ENCODE measurements at regions not wholly inside any gene's neighbourhood (a gene's known extent, or its start where the extent isn't known, plus 50 kb on each side); places are given as distances from the start of the nearest gene placed in this dataset.
"Not testable (repeated sequence)": the region's sequence is repeated elsewhere in the genome, so short reads cannot be mapped to it uniquely, and the experiment has no call there.

DNA sequence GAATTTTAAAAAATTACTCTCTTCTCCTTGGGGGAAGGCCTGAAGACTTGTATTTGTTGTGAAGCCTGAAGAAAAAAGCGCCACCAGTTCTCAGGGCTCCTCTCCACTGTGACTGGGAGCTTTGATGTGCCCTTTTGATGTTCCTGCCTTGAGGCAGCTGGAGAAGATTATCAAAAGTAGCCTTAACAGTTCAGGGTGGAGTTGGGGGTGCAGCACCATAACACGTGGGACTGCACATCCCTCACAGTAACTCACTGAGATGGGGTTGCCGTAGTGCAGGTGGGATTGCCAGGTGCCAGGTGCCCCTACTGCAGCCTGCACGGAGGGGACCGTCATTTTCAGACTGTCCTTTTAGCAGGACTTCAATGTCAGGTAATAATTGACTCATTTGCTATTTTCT, 474.1 kb downstream of the ETNK1 start:
- H3K27ac Mint-ChIP-seq: no peak overlapping the region
- H3K36me3 Mint-ChIP-seq: no peaks in the 10 kb centered on the region
- H3K4me1 Mint-ChIP-seq: no peaks in the 10 kb centered on the region
- H3K4me3 Mint-ChIP-seq: no peak overlapping the region
- H3K9me3 Mint-ChIP-seq: peaks cover 0 to 17% (median 2%) of the 10 kb centered on the region in 6 donors
- H3K27me3 Mint-ChIP-seq (ENCODE audit: low read depth in 3 of 3): peaks cover 0 to 4% (median 0%) of the 10 kb centered on the region in 3 donors
- no peak for DNase-seq

DNA sequence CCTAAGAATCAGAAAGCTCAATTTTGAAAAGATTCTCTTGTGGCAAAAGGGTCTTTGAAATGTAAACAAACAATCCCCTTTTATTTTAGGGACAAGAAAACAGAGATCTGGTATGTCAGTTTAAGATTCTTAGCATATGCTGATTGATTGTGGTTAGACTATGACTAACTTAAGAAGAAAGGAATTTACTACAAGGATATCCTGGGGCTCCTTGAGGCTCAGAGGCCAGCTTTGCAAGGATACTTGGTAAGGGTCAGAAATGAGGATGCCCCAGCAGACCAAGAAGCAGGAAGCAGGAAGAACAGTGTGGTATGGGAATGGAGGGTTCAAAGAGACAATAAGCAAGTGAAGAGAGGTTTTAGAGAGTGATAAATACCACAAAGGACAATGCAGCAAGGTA, 474.6 kb downstream of the ETNK1 start:
- H3K9me3 Mint-ChIP-seq: peaks cover 0 to 17% (median 3%) of the 10 kb centered on the region in 6 donors
- no peak overlapping the region for H3K27ac Mint-ChIP-seq
- DNase-seq: no peak
- H3K36me3 Mint-ChIP-seq: no peaks in the 10 kb centered on the region
- H3K4me1 Mint-ChIP-seq: no peaks in the 10 kb centered on the region
- peaks cover 0 to 4% (median 0%) of the 10 kb centered on the region in 3 donors for H3K27me3 Mint-ChIP-seq (ENCODE audit: low read depth in 3 of 3)
- H3K4me3 Mint-ChIP-seq: no peak overlapping the region

DNA sequence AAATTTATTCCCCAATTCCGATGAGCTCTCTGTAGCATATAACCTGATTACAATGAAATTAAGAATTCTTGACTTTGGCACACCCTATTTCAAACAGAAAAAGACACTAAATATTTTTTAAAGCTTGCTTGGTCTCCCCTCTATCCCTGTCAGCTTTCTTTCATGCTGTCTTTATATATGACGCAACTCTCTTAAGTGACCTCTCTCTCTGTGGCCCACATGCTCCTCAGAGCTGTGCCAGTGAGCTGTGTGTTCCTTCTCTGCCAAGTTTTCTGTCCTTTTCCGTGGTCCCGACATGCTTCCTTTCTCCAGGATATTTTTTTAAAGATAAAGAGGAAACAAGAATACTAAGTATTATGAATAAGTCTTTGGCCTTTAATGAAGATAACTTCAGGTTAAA, 484.0 kb downstream of the ETNK1 start:
- H3K27me3 Mint-ChIP-seq (ENCODE audit: low read depth in 3 of 3): no peaks in the 10 kb centered on the region
- no peaks in the 10 kb centered on the region for H3K4me1 Mint-ChIP-seq
- H3K4me3 Mint-ChIP-seq: no peak overlapping the region
- no peak for DNase-seq
- peaks cover 0 to 9% (median 2%) of the 10 kb centered on the region in 6 donors for H3K9me3 Mint-ChIP-seq
- no peak overlapping the region for H3K27ac Mint-ChIP-seq
- no peaks in the 10 kb centered on the region for H3K36me3 Mint-ChIP-seq

DNA sequence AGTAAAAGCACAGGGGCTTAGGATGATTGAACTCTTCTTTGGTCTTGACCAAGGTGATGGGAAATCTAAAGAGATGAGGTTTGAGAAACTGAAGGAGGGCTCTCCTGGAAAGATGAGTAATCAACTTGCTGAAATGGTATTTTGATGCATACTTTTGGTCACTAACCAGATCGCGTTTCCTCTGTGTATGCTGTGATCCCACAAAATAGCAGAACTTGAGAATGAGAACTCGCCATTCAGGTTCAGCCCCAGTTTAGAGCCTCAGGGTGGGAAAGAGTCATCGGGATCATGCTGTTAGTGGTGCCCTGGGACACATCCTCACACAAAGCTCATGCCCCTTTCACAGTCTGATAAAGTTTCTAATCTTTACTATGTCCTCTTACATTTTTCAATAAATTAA, 488.8 kb downstream of the ETNK1 start:
- Mint-ChIP-seq H3K27ac (no peak overlapping the region), H3K9me3 (peaks cover 0 to 5% (median 1%) of the 10 kb centered on the region in 6 donors), H3K36me3 (no peaks in the 10 kb centered on the region), H3K4me1 (no peaks in the 10 kb centered on the region), H3K27me3 (ENCODE audit: low read depth in 3 of 3) (no peaks in the 10 kb centered on the region), H3K4me3 (no peak overlapping the region)
- DNase-seq: no peak

DNA sequence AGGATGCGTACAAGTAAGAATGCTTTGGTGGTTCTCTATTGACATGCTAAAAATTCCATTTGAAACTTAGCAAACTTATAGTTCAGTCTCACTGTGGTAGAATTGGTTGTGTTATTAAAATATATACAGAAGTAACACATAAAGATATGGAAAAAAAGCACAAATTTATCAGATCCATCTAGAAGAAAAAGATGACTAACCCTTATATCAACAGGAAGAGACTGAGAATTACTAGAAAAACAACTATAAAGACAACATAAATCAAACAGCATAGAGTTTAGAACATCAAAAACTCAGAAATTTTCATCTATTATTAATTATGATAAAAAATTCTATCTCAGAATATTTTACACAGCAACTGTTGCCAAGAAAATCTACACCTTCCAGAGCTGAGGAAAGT, 491.0 kb downstream of the ETNK1 start:
- no peak overlapping the region for H3K27ac Mint-ChIP-seq
- H3K4me3 Mint-ChIP-seq: no peak overlapping the region
- DNase-seq: no peak
- H3K36me3 Mint-ChIP-seq: no peaks in the 10 kb centered on the region
- H3K4me1 Mint-ChIP-seq: no peaks in the 10 kb centered on the region
- H3K27me3 Mint-ChIP-seq (ENCODE audit: low read depth in 3 of 3): peaks cover 0 to 2% (median 0%) of the 10 kb centered on the region in 3 donors
- peaks cover 0 to 5% (median 1%) of the 10 kb centered on the region in 6 donors for H3K9me3 Mint-ChIP-seq

DNA sequence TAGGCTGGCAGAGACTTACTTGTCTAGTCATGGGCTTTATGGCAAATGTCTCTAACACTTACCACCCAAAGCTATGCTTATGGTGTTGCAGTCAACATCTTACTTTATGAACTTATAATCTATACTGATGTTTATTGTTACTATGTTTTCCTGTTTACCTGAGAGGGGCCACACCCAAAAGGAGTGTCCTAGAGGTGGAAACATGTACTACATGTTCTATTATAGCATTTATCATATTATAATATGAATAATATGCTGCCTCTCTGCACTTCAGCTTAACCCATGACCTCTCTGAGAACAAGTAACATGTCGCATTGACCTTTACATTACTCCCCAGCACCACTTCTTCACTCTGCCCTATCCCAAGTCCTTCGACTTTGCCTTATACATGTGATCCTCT, 501.8 kb downstream of the ETNK1 start:
- DNase-seq: no peak
- no peak overlapping the region for H3K27ac Mint-ChIP-seq
- H3K27me3 Mint-ChIP-seq (ENCODE audit: low read depth in 3 of 3): peaks cover 0 to 2% (median 0%) of the 10 kb centered on the region in 3 donors
- no peaks in the 10 kb centered on the region for H3K36me3 Mint-ChIP-seq
- H3K9me3 Mint-ChIP-seq: peaks cover 0 to 3% (median 0%) of the 10 kb centered on the region in 6 donors
- H3K4me1 Mint-ChIP-seq: no peaks in the 10 kb centered on the region
- no peak overlapping the region for H3K4me3 Mint-ChIP-seq

DNA sequence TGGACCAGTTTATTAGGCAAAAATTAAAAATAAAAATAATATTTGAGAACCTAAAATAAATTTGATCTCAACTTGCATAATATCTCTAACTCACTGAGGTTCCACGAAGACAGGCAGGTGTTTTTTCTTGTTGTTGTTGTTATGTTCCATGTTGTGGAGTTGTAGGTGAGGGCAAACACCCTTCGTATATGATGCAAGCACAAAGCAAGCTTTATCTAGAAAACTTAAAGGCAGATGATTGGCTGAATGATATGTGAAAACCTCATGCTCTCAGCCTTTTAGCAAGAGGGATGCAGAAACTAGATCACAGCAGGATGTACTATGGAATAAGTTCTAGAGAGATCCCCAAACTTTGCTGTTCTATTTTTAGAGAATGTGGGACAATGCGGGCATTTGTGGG, 502.7 kb downstream of the ETNK1 start:
- Mint-ChIP-seq H3K27me3 (ENCODE audit: low read depth in 3 of 3) (no peaks in the 10 kb centered on the region), H3K4me1 (no peaks in the 10 kb centered on the region), H3K9me3 (peaks cover 0 to 4% (median 0%) of the 10 kb centered on the region in 6 donors), H3K36me3 (no peaks in the 10 kb centered on the region), H3K4me3 (no peak overlapping the region), H3K27ac (no peak overlapping the region)
- no peak for DNase-seq

DNA sequence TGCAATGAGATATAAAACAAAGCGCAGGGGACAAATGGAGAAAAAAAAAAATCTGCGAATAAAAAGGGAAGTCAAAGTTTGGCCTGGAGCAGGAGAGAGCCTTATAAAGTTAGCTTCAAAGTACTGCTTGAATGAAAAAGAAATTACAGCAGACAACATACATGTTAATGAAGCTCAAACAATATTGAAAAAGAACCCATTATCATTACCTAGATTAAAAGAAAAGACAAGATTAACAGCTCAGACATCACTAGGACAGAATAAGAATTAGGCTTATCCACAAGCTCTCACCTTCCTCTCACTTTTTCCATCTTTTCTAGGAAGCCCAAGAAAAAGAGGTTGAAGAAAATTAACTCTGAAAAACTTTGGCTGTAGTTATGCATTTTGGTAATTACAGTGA, 503.5 kb downstream of the ETNK1 start:
- Mint-ChIP-seq H3K36me3 (no peaks in the 10 kb centered on the region), H3K27ac (no peak overlapping the region), H3K4me1 (no peaks in the 10 kb centered on the region), H3K27me3 (ENCODE audit: low read depth in 3 of 3) (no peaks in the 10 kb centered on the region), H3K4me3 (no peak overlapping the region), H3K9me3 (peaks cover 0 to 5% (median 0%) of the 10 kb centered on the region in 6 donors)
- no peak for DNase-seq

DNA sequence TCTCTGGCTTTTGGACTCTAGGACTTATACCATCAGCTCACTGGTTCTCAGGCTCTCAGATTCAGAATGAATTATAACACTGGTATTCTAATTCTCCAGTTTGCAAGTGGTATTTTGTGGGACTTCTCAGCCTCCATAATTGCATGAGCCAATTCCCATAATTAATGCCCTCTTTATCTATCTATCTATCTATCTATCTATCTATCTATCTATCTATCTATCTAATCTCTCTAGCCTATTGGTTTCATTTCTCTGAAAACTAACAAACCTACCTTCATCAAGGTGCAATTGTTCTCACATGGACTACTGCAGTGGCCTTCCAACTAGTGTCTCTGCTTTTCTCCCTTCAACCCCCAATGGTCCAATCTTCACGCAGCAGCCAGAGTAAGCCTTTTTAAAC, 507.4 kb downstream of the ETNK1 start:
- no peak overlapping the region for H3K27ac Mint-ChIP-seq
- no peaks in the 10 kb centered on the region for H3K36me3 Mint-ChIP-seq
- H3K4me3 Mint-ChIP-seq: no peak overlapping the region
- peaks cover 0 to 2% (median 0%) of the 10 kb centered on the region in 3 donors for H3K27me3 Mint-ChIP-seq (ENCODE audit: low read depth in 3 of 3)
- peaks cover 0 to 12% (median 4%) of the 10 kb centered on the region in 6 donors for H3K9me3 Mint-ChIP-seq
- H3K4me1 Mint-ChIP-seq: no peaks in the 10 kb centered on the region
- no peak for DNase-seq

DNA sequence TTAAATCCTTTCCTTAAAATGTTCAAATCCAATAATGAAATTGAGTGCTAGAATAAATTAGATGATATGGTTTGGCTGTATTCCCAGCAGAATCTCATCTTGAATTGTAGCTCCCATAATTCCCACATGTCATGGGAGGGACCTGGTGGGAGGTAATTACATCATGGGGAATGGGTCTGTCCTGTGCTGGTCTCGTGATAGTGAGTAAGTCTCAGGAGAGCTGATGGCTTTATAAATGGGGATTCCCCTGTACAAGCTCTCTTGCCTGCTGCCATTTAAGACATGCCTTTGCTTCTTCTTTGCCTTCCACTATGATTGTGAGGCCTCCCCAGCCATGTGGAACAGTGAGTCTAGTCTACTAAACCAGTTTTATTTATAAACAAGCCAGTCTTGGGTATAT, 508.5 kb downstream of the ETNK1 start:
- Mint-ChIP-seq H3K4me1 (no peaks in the 10 kb centered on the region), H3K27ac (no peak overlapping the region), H3K36me3 (no peaks in the 10 kb centered on the region), H3K4me3 (no peak overlapping the region), H3K27me3 (ENCODE audit: low read depth in 3 of 3) (peaks cover 0 to 2% (median 0%) of the 10 kb centered on the region in 3 donors), H3K9me3 (peaks cover 0 to 12% (median 4%) of the 10 kb centered on the region in 6 donors)
- no peak for DNase-seq

DNA sequence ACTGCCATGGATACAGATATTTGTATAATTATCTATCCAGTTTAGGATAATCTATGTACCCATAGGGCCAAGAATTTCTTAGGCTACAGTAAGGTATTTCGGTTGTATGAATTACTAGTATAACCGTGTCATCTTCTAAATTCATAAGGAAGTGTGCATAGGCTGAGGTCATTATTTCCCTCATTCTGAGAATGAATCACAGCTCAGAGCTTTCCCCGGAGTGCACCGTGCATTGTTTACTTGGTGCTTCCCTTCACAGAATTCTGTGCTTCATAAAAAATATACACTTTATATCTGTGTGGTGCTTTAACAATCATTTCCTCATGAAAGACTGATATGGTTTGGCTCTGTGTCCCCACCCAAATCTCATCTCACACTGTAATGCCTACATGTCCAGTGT, 514.1 kb downstream of the ETNK1 start:
- Mint-ChIP-seq H3K4me3 (no peak overlapping the region), H3K9me3 (peaks cover 0 to 35% (median 7%) of the 10 kb centered on the region in 6 donors), H3K4me1 (no peaks in the 10 kb centered on the region), H3K27me3 (ENCODE audit: low read depth in 3 of 3) (peaks cover 0 to 2% (median 2%) of the 10 kb centered on the region in 3 donors), H3K36me3 (no peaks in the 10 kb centered on the region), H3K27ac (no peak overlapping the region)
- no peak for DNase-seq

DNA sequence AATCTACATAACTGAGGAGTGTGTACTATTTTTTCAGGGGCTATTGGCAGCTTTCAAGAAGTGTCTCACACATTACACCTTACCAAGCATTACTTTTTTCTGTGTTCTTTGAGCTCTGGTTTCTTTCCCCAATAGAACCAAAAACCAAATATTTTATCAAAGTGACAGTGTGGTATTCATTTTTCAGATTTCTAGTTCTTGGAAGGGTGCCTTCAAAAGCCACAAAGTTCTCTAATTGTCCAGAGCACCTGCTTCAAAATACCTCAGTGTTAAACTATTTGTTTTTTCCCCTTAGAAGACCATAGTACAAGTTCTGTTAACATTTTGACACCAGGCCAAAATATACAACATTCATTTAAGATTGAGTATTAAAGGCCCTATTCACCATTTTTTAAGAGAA, 515.7 kb downstream of the ETNK1 start:
- no peaks in the 10 kb centered on the region for H3K4me1 Mint-ChIP-seq
- peaks cover 0 to 2% (median 2%) of the 10 kb centered on the region in 3 donors for H3K27me3 Mint-ChIP-seq (ENCODE audit: low read depth in 3 of 3)
- H3K4me3 Mint-ChIP-seq: no peak overlapping the region
- no peak for DNase-seq
- H3K27ac Mint-ChIP-seq: no peak overlapping the region
- H3K9me3 Mint-ChIP-seq: peaks cover 12 to 41% (median 14%) of the 10 kb centered on the region in 6 donors
- H3K36me3 Mint-ChIP-seq: peaks cover 0 to 6% (median 0%) of the 10 kb centered on the region in 3 donors

DNA sequence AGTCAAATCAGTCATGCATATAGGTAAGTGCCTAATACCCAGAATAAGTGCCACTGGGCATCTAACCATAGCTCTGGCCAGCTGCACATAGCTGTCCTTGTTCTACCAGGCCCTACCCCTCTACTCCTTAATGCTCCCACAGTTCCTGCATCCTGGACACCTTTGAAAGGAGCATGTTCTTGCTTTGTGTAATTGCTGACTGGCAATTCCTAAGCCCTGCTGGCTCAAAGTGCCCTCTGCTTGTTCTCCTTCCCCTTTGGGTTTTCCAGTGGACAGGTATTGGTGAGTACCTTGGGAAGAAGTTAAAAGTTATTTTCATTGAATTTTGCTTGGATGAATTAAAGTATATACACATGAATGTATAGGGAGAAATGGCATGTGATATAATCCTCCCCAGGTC, 516.4 kb downstream of the ETNK1 start:
- Mint-ChIP-seq H3K27ac (no peak overlapping the region), H3K4me1 (no peaks in the 10 kb centered on the region), H3K4me3 (no peak overlapping the region), H3K36me3 (peaks cover 0 to 6% (median 0%) of the 10 kb centered on the region in 3 donors), H3K9me3 (peaks cover 10 to 40% (median 16%) of the 10 kb centered on the region in 6 donors), H3K27me3 (ENCODE audit: low read depth in 3 of 3) (peaks cover 0 to 2% (median 0%) of the 10 kb centered on the region in 3 donors)
- no peak for DNase-seq

DNA sequence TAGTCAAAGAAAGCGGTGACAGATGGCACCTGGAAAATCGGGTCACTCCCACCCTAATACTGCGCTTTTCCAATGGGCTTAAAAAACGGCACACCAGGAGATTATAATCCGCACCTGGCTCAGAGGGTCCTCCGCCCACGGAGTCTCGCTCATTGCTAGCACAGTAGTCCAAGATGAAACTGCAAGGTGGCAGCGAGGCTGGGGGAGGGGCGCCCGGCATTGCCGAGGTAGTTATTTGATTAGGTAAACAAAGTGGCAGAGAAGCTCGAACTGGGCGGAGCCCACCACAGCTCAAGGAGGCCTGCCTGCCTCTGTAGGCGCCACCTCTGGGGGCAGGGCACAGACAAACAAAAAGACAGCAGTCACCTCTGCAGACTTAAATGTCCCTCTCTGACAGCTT, 521.1 kb downstream of the ETNK1 start:
- H3K4me3 Mint-ChIP-seq; H3K36me3 Mint-ChIP-seq; H3K27ac Mint-ChIP-seq; H3K27me3 Mint-ChIP-seq (ENCODE audit: low read depth in 3 of 3); DNase-seq; H3K4me1 Mint-ChIP-seq: not testable (repeated sequence)
- H3K9me3 Mint-ChIP-seq: peaks cover 10 to 41% (median 20%) of the 10 kb centered on the region in 6 donors

DNA sequence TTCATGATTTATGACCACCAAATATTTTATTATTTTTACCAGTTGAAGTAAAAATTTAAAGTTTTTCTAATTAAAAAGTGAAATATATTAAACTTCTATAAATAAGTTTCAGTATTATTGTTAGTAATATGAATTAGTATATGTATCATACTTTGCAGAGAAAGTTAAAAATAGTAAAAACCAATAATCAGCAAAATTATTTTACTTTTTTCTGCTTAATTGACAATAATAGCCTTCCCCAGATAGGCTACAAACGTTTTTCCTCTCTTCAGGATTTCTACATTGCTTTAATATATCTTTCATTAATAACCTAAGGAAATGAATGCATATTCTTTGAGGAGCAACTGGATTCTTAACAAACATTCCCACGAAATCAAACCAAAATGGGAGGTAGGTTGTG, 543.5 kb downstream of the ETNK1 start:
- no peak for DNase-seq
- H3K27ac Mint-ChIP-seq: no peak overlapping the region
- peaks cover 0 to 12% (median 2%) of the 10 kb centered on the region in 6 donors for H3K9me3 Mint-ChIP-seq
- H3K4me1 Mint-ChIP-seq: no peaks in the 10 kb centered on the region
- H3K36me3 Mint-ChIP-seq: no peaks in the 10 kb centered on the region
- H3K27me3 Mint-ChIP-seq (ENCODE audit: low read depth in 3 of 3): peaks cover 2 to 4% (median 3%) of the 10 kb centered on the region in 3 donors
- H3K4me3 Mint-ChIP-seq: no peak overlapping the region

All from immature natural killer cell (primary cell).